Immature natural killer cell (primary cell): ENCODE measurements at regions not wholly inside any gene's neighbourhood (a gene's known extent, or its start where the extent isn't known, plus 50 kb on each side); places are given as distances from the start of the nearest gene placed in this dataset.

Experiments
- DNase-seq, 3 donors: peaks; one replicate each; pipeline ENCODE4 v3.0.0; 2022; ENCODE audit warnings: mixed read lengths in 1 of 3
- H3K27ac Mint-ChIP-seq, 6 donors: one replicate each; pipeline ENCODE4 v1.8.0; 2020; ENCODE audit warnings: mixed read lengths in 6 of 6, mild to moderate bottlenecking in 5 of 6, inconsistent platforms in 4 of 6, moderate library complexity in 3 of 6
- H3K27me3 Mint-ChIP-seq, 3 donors: one replicate each; pipeline ENCODE4 v1.8.0; 2020 to 2021; ENCODE audit warnings: low read depth in 3 of 3, mild to moderate bottlenecking in 3 of 3, mixed read lengths in 3 of 3, moderate library complexity in 3 of 3, inconsistent platforms in 1 of 3
- H3K36me3 Mint-ChIP-seq, 3 donors: one replicate each; pipeline ENCODE4 v1.8.0; 2020; ENCODE audit warnings: mixed read lengths in 3 of 3, inconsistent platforms in 2 of 3, mild to moderate bottlenecking in 2 of 3
- H3K4me1 Mint-ChIP-seq, 2 donors: one replicate each; pipeline ENCODE4 v1.8.0; 2020; ENCODE audit warnings: inconsistent platforms in 2 of 2, mild to moderate bottlenecking in 2 of 2, mixed read lengths in 2 of 2, moderate library complexity in 1 of 2
- H3K4me3 Mint-ChIP-seq, 5 donors: one replicate each; pipeline ENCODE4 v1.8.0; 2020; ENCODE audit warnings: mild to moderate bottlenecking in 5 of 5, mixed read lengths in 5 of 5, inconsistent platforms in 3 of 5, moderate library complexity in 3 of 5
- H3K9me3 Mint-ChIP-seq, 6 donors: one replicate each; pipeline ENCODE4 v1.8.0; 2020; ENCODE audit warnings: mild to moderate bottlenecking in 6 of 6, mixed read lengths in 6 of 6, inconsistent platforms in 4 of 6, moderate library complexity in 3 of 6

DNA sequence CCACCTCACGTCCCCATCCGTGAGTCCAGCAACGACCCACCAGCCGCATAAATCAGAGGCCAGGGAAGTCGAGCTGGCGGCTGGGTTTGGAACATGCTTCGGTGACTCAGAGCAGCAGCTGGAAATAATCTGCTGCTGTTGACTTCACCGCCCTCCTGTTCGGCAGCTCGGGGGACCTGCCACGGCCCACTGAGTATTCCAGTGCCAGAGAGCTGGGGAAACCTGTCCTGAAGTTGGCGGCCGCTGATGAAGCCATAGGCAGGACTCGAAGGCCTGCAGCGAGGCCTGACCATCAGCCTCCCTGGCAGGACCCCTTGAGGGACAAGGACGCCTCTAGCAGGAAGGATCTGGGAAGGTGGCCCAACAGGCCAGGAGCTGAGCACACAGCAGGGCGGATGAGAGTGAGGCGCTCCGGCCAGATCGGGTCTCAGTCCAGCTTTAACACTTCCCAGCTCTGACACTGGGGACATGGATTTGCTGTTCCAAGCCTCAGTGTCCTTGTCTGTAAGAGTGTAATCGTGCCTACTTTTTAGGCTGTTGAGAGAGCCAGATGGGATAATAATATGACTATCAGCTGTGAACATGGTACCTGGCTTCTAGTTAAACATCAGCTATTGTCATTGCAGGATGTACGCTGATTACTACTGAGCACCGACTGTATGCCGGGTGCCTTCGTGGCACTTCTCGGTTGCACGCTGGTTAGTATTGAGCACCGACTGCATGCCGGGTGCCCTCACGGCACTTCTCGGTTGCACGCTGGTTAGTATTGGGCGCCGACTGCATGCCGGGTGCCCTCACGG lies 50.4 kb upstream of the CIBAR2 start:
- H3K9me3 Mint-ChIP-seq: no peaks in the 10 kb centered on the region
- no peaks in the 10 kb centered on the region for H3K36me3 Mint-ChIP-seq
- peaks cover 7% of the 10 kb centered on the region in 2 donors for H3K4me1 Mint-ChIP-seq
- peaks cover 0 to 7% (median 4%) of the 10 kb centered on the region in 3 donors for H3K27me3 Mint-ChIP-seq
- no peak for DNase-seq
- no peak overlapping the region for H3K4me3 Mint-ChIP-seq
- H3K27ac Mint-ChIP-seq: no peak overlapping the region

DNA sequence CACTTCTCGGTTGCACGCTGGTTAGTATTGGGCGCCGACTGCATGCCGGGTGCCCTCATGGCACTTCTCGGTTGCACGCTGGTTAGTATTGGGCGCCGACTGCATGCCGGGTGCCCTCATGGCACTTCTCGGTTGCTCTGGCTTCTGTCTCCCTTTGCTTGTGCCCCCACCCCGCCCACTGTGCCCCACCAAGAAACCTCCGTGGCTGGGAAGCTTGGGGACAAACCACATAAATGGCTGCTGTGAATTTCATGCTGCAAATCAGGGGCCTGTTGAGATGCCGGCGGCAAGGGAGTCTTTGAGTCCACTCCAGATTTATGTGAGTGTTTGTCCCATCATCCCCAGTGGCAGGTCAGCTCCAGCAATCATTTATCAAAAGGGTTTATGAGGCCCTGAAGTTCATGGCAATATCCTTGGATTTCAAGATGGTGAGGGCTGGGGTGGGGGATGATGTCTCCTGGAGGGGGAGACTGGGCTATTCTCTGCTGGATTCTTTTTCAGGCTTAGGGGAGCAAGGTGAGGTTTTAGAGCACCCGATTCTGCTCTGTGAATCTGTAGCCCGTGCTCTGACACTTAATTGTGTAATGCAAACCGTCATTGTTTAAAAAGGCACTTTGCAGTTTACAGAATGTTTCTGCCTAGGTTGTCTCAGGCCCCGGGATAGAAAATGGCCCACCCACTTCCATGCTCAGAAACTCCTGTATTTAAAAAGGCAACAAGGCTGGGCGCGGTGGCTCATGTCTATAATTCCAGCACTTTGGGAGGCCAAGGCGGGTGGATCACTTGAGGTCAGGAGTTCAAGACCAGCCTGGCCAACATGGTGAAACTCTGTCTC lies 51.2 kb upstream of the CIBAR2 start:
- Mint-ChIP-seq H3K4me1 (no peaks in the 10 kb centered on the region), H3K27ac (no peak overlapping the region), H3K4me3 (no peak overlapping the region), H3K27me3 (peaks cover 0 to 7% (median 4%) of the 10 kb centered on the region in 3 donors), H3K36me3 (no peaks in the 10 kb centered on the region), H3K9me3 (no peaks in the 10 kb centered on the region)
- no peak for DNase-seq

DNA sequence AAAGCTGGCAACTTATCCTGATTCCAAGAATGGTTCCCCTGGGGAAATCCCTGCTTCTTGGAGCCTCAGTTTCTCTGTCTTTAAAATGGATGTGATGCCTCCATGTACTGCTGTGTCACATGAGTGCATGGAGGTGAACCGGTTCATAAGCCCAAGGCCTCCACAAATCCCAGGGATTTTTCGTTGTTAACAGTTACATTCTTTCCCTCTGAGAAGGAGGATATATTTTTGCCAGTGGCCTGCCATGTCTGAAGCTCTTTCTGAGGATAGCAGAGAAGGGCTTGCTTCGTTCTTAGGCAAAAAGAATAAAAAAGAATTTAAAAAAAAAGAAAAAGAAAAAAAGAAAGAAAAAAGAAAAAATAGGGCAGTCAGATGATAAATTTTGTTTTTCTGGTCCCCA lies 52.2 kb upstream of the CIBAR2 start:
- no peaks in the 10 kb centered on the region for H3K9me3 Mint-ChIP-seq
- H3K4me3 Mint-ChIP-seq: no peak overlapping the region
- no peak for DNase-seq
- H3K27ac Mint-ChIP-seq: no peak overlapping the region
- H3K27me3 Mint-ChIP-seq: peaks cover 0 to 7% (median 4%) of the 10 kb centered on the region in 3 donors
- no peaks in the 10 kb centered on the region for H3K4me1 Mint-ChIP-seq
- H3K36me3 Mint-ChIP-seq: no peaks in the 10 kb centered on the region

DNA sequence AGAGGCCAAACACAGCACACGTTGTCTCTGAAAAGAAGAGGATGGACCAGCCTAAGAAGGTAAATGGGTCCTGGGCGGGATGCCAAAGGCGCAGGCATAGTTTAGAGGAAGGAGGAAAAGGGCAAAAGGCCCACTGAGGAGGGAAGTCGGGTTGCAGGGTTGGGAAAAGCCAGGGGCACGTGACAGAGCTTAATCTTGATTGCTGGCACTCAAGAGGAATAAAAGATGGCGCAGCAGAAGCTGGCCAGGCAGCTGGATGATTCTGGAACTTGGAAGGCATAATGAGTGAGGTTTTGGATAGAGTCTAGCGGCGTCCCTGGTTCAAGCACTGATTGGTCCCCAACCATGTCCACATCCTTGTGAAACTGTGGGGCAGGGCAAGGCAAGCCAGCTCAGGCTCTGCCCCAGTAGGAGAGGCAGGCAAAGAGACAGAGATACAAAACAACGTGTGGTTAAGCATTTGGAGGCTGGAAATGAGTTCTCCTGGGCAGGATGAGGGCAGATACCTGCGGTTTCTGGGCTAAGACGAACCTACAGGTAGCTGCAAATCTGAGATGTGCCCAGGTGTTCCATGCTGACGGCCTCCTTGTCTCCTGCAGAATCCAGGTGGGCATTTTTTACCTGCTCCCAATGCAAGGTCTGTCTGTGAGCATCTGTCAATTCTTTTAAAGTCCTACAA lies 52.7 kb upstream of the CIBAR2 start:
- Mint-ChIP-seq H3K36me3 (no peaks in the 10 kb centered on the region), H3K9me3 (no peaks in the 10 kb centered on the region), H3K27me3 (peaks cover 0 to 7% (median 4%) of the 10 kb centered on the region in 3 donors), H3K4me1 (no peaks in the 10 kb centered on the region), H3K4me3 (no peak overlapping the region), H3K27ac (no peak overlapping the region)
- DNase-seq: no peak

DNA sequence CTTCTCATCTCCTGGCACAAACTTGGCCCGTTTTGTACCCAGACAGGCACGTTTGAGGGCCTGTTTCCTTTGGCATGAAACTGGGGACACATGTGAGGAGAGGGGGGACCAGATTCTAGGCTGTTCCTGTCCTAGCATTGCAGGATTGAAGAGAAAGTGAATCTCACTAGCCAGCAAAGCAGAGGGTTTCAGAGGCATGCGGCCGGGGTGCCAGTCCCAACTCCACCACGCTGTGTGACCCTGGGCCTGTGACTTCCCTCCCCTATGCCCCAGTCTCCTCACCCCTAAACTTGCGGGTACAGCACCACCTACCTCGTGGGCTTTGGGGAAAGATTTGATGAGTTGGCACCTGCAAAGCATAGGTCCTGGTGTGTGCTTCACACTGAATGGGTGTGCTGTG lies 53.5 kb upstream of the CIBAR2 start:
- Mint-ChIP-seq H3K36me3 (no peaks in the 10 kb centered on the region), H3K27me3 (peaks cover 0 to 7% (median 4%) of the 10 kb centered on the region in 3 donors), H3K4me1 (no peaks in the 10 kb centered on the region), H3K4me3 (no peak overlapping the region), H3K9me3 (no peaks in the 10 kb centered on the region), H3K27ac (no peak overlapping the region)
- no peak for DNase-seq

DNA sequence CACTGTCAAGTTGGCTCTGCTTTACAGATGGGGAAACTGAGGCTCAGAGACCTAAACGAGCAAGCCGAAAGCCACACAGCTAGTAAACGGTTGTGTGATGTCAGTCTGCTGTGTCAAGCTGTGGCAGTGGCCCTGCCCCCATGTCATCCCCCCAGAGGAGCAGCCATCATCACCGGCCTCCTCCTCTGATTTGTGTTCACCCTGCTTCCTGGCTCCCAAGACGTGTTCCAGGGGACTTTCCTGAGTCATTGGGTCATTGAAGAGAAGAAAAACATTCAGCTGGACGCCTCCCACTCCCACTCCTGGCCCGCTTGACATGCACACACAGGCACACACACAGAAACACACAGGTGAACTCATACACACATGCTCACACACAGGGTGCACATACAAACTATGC lies 54.0 kb upstream of the CIBAR2 start:
- Mint-ChIP-seq H3K9me3 (no peaks in the 10 kb centered on the region), H3K4me3 (no peak overlapping the region), H3K27ac (no peak overlapping the region), H3K36me3 (no peaks in the 10 kb centered on the region), H3K27me3 (peaks cover 0 to 8% (median 4%) of the 10 kb centered on the region in 3 donors), H3K4me1 (no peaks in the 10 kb centered on the region)
- DNase-seq: no peak

DNA sequence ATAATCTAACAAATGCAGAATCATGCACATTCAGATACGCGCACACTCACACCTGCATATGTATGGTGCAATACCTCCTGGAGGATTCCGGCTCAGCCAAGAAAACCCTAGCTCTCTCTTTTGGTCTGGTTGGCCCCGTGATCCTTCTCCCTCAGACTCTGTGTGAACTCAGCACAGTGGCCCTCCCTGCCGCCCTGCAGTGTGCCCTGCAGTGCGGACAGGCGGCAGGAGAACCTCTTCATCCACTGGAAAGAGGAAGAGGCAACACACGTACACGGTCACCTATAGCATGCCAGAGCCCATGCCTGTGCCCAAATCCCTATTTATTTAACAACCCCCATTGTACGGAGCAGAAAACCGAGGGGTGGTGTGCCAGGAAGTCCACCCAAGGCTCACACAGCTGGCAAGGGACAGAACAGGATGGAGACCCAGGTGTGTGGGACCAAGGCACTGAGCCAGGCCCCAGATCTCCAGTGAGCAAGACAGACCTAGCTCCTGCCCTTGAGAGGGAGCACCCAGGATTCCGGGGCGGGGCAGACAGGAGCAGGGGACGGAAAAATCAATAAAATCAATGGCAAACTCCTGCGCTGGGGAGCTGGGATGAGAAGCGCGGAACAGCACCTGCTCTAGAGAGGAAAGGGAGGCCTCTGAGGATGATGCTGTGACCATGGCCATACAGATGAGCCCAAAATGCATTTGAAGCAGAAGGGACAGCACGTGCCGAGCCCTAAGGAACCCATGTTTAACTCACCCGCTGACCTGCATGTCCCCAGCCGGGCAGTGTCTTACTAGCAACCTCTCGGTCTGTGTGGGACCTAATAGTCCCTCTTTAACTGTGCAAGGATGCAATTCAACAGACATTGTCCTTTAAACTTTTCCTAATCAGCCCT lies 54.7 kb upstream of the CIBAR2 start:
- Mint-ChIP-seq H3K4me3 (peak overlapping the region in 1 of 5 donors; percentile 27), H3K27ac (no peak overlapping the region), H3K4me1 (no peaks in the 10 kb centered on the region), H3K36me3 (no peaks in the 10 kb centered on the region), H3K9me3 (no peaks in the 10 kb centered on the region), H3K27me3 (peaks cover 4 to 9% (median 4%) of the 10 kb centered on the region in 3 donors)
- no peak for DNase-seq

DNA sequence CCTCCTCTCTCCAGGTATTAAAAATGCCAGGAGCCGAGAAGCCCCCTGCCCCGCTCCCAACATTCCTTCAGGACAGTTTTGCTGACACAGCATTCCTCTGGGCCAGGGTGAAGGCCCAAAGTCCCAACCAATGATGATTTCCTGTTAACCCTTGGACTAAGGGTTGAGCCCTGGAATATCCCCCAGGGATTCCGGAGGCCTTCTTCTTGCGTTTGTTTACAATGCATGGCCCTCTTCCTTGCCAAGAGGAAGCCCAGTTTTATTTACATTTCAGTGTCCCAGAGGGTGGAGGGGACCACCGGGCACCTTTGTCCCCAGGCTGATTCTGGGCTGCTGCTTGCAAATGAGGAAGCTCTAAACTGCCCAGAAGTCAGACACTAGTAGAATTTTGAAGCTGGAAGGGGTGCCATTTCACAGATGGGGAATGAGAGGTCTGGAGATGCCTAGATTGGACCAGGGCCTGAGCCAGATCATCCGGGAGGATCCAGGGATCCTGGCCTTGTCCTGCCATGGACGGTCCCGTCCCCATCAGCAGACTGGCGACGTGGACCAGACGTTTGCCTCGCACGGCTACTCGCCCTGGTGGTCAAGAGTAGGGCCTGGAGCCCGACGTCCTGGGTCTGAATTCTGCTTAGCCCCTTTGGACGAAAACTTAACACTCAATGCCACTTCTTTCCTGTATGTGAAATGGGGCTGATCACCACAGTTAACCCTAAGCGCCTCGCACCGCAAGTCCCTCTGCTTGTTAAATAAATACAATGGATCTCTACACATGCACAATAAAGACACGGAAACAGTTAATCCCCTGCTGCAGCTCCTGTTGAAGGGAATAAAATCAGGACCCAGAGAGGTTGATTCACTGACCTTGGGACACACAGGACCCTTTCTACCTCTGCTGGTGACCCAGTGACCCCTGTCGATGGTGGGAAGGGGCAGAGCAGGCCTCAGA lies 55.6 kb upstream of the CIBAR2 start:
- Mint-ChIP-seq H3K36me3 (no peaks in the 10 kb centered on the region), H3K27me3 (peaks cover 7 to 13% (median 9%) of the 10 kb centered on the region in 3 donors), H3K27ac (no peak overlapping the region), H3K9me3 (no peaks in the 10 kb centered on the region), H3K4me3 (peak overlapping the region; percentile 39 to 66 (median 44)), H3K4me1 (no peaks in the 10 kb centered on the region)
- DNase-seq: no peak

DNA sequence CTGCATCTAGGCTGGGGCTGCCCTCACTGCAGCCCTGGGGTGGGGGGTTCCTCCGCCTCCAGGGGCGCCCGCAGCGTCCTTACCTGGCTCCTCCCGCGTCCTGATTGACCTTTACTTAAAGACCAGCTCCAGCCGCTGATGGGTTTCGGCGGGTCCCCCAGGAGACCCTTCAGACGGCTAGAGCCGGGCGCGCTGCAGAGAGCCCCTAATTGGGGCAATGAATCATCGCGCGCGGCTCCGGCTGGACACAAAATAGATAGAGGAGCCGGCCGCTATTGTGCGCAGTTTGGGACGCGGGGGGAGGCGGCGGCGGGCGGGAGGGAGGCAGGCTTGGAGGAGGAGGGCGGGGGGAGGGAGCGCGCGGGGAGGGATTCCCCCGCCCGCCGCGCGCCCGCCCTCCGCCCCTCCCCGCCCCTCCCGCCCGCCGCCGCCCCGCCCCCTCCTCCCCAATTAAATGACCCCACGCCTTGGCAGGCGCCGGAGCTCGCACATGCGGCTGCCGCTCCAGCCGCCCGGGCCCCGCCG lies 56.5 kb upstream of the CIBAR2 start:
- Mint-ChIP-seq H3K36me3 (no peaks in the 10 kb centered on the region), H3K4me1 (no peaks in the 10 kb centered on the region), H3K4me3 (peak overlapping the region in 2 of 5 donors; percentile 24 to 73), H3K27ac (no peak overlapping the region), H3K9me3 (no peaks in the 10 kb centered on the region), H3K27me3 (peaks cover 8 to 16% (median 9%) of the 10 kb centered on the region in 3 donors)
- DNase-seq: no peak

DNA sequence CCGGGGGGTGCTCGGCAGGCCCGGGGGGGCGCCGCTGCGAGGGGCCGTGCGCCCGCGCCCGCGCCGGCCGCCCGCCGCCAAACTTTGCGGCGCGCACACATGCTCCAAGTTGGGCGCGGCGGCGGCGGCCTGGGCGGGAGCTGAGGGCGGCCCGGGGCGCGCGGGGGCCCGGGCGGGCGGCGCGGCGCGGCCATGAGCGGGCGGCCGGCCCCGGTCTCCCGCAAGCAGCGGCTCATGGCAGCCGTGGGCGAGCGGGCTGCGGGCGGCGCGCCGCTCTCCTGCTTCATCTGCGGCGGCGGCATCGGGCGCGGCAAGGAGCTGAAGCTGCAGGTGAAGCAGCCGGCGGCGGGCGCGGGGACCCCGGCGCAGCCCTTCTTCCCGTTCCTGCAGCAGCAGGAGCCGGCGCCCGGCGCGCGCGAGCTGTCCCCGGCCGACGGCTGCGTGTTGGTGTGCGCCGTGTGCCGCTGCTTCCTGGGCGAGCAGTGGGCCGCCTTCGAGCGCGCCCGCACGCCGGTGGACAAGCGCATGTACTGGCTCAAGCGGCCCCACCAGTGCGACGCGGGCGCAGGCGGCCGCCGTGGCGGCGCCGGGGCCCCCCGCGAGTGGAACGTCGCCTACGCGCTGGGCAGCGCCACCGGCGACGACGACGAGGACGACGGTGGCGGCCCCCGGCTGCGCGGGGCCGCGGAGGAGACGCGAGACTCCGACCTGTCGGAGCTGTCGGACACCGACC lies 57.2 kb upstream of the CIBAR2 start:
- H3K36me3 Mint-ChIP-seq: no peaks in the 10 kb centered on the region
- peaks cover 7 to 18% (median 9%) of the 10 kb centered on the region in 3 donors for H3K27me3 Mint-ChIP-seq
- H3K9me3 Mint-ChIP-seq: no peaks in the 10 kb centered on the region
- H3K4me3 Mint-ChIP-seq: no peak overlapping the region
- H3K27ac Mint-ChIP-seq: no peak overlapping the region
- DNase-seq: no peak
- H3K4me1 Mint-ChIP-seq: no peaks in the 10 kb centered on the region

DNA sequence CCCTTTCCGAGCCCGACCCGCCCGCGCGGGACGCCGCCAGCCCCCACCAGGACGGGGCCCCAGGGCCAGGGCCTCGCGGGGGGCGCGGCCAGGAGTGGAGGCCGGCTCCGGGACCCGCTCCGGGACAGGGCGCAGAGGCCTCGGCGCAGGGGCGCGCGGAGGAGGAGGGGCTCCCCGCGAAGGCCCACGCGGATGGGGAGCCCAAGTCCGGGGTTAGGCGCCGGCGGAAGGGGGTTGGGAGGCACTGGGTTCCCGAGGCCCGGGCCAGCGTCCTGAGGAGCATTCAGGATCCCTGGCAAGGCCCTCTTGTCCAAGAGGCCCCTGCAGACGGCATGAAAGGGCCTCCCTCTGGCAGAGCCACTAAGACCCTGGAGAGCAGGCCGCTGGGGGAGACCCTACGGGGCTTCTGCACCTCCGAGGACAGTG lies 57.8 kb upstream of the CIBAR2 start:
- no peak for DNase-seq
- no peaks in the 10 kb centered on the region for H3K4me1 Mint-ChIP-seq
- no peak overlapping the region for H3K27ac Mint-ChIP-seq
- no peak overlapping the region for H3K4me3 Mint-ChIP-seq
- no peaks in the 10 kb centered on the region for H3K36me3 Mint-ChIP-seq
- no peaks in the 10 kb centered on the region for H3K9me3 Mint-ChIP-seq
- H3K27me3 Mint-ChIP-seq: peaks cover 7 to 17% (median 9%) of the 10 kb centered on the region in 3 donors

DNA sequence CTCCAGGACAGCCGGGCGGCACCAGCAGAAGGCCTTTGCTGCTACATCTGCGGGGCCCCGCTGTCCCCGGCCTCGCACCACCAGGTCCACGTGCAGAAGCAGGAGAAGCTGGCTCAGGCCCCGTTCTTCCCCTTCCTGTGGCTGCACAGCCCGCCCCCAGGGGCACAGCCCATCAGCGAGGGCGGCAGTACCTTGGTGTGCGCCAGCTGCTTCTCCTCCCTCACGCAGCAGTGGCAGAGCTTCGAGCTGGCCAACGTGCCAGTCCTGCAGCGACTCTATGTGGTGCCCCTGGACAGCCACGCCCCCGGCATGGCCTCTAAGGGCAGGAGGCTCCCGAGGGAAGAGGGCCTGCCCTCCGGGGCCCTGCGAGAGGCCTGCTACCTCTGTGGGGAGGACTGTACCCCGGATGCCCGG lies 58.3 kb upstream of the CIBAR2 start:
- Mint-ChIP-seq H3K27me3 (peaks cover 9 to 16% (median 12%) of the 10 kb centered on the region in 3 donors), H3K36me3 (no peaks in the 10 kb centered on the region), H3K4me3 (peak overlapping the region in 1 of 5 donors; percentile 44), H3K27ac (no peak overlapping the region), H3K4me1 (no peaks in the 10 kb centered on the region), H3K9me3 (no peaks in the 10 kb centered on the region)
- DNase-seq: no peak
